Gastroesophageal sphincter (tissue), 3 donors: ENCODE measurements at regions not wholly inside any gene's neighbourhood (a gene's known extent, or its start where the extent isn't known, plus 50 kb on each side); places are given as distances from the start of the nearest gene placed in this dataset.

Experiments used
- CTCF ChIP-seq, 4 experiments: fragments of 200-600 bp in 2 of 4; fragments of 450-650 bp in 2 of 4; sonication (generic) in 1 of 4; IDR thresholded peaks; one replicate each; pipeline ENCODE4 v1.5.1; 2017 to 2019; ENCODE audit warnings: antibody characterized with exemption in 4 of 4, mild to moderate bottlenecking in 2 of 4, moderate library complexity in 2 of 4
- POLR2A ChIP-seq, 2 donors: fragments of 450-650 bp; IDR thresholded peaks; one replicate each; pipeline ENCODE4 v1.6.1; 2017; ENCODE audit warnings: antibody characterized with exemption in 2 of 2, mild to moderate bottlenecking in 2 of 2, moderate library complexity in 1 of 2
- POLR2AphosphoS5 ChIP-seq: sonication (generic); formaldehyde crosslinking; IDR thresholded peaks from one replicate; pipeline ENCODE4 v1.6.1; 2017; ENCODE audit warnings: antibody characterized with exemption

DNA sequence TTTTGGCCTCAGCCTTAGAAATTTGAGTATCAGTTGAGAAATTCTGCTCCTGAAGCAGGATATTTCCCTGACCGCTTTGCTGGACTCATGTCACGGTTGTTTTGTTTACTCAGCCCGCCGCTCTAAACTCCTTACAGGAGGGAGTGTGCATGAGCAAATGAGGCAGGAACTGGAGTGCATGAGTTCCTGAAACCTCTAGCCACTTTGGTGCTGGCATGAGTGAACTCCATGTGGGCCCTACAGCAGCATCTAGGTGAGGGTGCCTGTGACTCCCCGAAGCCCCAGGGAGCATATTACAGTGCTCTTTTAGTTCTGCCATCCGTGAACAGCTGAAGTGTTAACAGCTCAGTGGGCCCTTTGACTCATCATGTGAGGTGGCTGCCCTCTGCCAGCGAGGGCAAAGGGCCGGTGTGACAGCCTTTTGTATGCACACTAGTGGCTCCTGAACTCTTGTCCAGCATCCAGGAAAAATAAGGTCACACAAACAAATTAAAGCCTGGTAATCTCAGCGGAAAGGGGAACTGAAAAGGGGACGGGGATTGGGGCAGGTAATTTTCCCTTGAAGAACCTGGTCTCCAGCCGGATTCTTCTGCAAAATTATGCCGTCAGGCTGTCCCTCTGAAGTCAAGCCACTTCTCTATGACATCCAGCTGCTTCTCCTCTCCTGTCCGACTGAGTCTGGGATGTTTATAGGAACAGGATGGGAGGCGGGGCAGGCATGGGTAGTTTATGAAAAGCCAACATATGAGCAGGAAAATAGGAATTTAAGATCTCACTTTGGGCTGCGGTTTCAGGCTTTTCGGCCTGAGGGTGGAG, 1668.7 kb downstream of the SUCLG1 start:
- no peak for TF ChIP-seq CTCF (IDR thresholded peaks at IDR 0.05)
- TF ChIP-seq POLR2AphosphoS5 = no peak
- TF ChIP-seq POLR2A (IDR thresholded peaks at IDR 0.05) = no peak
